Mesodermal cell (in vitro differentiated cells): ENCODE measurements at regions not wholly inside any gene's neighbourhood (a gene's known extent, or its start where the extent isn't known, plus 50 kb on each side); places are given as distances from the start of the nearest gene placed in this dataset.
"Not testable (repeated sequence)": the region's sequence is repeated elsewhere in the genome, so short reads cannot be mapped to it uniquely, and the experiment has no call there.

Experiments
- H3K27ac ChIP-seq: 2 replicates; pipeline ENCODE4 v1.7.0; 2013; ENCODE audit warnings: mild to moderate bottlenecking, low read depth, low read length, moderate library complexity; ENCODE audit not compliant: severe bottlenecking
- H3K36me3 ChIP-seq: 2 replicates; pipeline ENCODE4 v1.7.1; 2013; ENCODE audit warnings: mild to moderate bottlenecking, low read length, moderate library complexity; ENCODE audit not compliant: control insufficient read depth, insufficient read depth
- H3K4me1 ChIP-seq: one replicate; pipeline ENCODE4 v1.7.1; 2013; ENCODE audit warnings: mild to moderate bottlenecking, low read length; ENCODE audit not compliant: insufficient read depth, control insufficient read depth, poor library complexity, severe bottlenecking
- H3K4me3 ChIP-seq: 2 replicates; pipeline ENCODE4 v1.7.0; 2013; ENCODE audit warnings: low read length, control low read depth, mild to moderate bottlenecking; ENCODE audit not compliant: insufficient read depth, poor library complexity, severe bottlenecking; ENCODE audit errors: extremely low read depth
- H3K9me3 ChIP-seq: 2 replicates; pipeline ENCODE4 v1.7.1; 2013; ENCODE audit warnings: mild to moderate bottlenecking, low read length, moderate library complexity; ENCODE audit not compliant: control insufficient read depth
- WGBS, 2 experiments: methylation state at CpG; one replicate each; pipeline ENCODE4 v1.1.5; 2013; ENCODE audit warnings: missing lambda C conversion rate in 2 of 2; ENCODE audit not compliant: insufficient coverage in 2 of 2; 5-methylcytosine and 5-hydroxymethylcytosine counted together

DNA sequence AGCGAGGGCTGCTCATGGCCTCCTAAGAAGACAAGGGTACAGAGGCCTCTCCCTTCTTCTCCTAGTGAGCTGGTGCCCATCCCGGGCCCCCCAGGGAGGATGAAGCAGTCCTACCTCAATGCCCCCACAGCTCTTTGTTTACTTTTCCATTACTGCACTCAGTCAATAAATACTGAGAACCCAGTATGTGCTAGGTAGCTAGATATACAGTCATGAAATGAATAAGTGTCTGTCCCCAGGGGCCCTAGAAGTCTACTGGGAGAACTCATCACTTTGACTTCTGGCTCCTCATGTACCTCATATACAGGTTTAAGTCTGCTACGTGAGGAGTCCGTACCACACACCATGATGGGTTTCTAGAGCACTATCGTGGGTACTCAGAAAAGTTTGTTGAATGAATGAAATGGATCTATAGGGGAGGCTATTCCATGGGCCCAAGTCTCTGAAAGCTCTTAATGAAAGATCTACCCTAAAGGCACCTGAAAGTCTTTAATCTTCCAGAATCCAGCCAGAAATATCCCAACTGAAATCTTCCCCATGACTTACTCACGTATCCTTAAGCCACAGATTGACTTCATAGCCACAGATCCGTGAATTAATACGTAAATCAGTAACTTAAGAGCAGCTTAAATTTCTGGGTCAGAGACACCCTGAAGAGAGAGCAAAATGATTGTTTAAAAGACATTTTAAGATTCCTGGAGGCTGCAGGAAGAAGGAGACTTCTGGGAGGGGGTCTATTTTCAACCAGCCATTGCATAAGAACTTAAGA is 51.6 kb upstream of the POMP start:
- H3K36me3 ChIP-seq = no peaks in the 10 kb centered on the region
- H3K4me1 ChIP-seq = peaks cover 37% of the 10 kb centered on the region
- H3K27ac ChIP-seq = no peak overlapping the region
- no peaks in the 10 kb centered on the region for H3K9me3 ChIP-seq
- H3K4me3 ChIP-seq = no peak overlapping the region
- 94 to 96% methylated on average over 4 to 5 of the region's 8 CpGs for WGBS, 2 experiments

DNA sequence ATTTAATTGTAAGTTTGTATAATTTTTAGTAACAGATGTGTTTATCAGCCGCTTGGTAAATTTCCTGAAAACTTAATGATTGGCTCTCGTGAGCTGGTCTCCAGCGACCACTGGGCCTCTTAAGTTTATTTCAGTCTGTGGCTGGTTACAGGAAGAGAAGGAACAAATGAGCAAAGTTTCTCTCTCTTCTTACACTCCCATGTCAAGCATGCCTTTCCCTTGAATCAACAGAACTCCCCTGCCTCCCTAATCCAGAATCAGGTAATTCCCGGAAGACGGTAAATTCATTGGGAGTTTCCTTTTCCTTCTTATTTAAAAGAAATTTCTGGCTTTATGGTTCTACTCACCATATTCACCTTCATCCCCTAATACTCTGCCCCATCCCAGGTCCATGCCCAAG is 52.5 kb upstream of the POMP start:
- Histone ChIP-seq H3K4me3 (no peak overlapping the region), H3K4me1 (peaks cover 35% of the 10 kb centered on the region), H3K27ac (no peak overlapping the region), H3K9me3 (no peaks in the 10 kb centered on the region), H3K36me3 (no peaks in the 10 kb centered on the region)
- 70 to 83% methylated on average over 1 to 2 of the region's 5 CpGs for WGBS, 2 experiments

GRCh38 chr13:28605147-28605546 is 53.8 kb upstream of the POMP start:
- H3K4me3 ChIP-seq, H3K9me3 ChIP-seq, H3K36me3 ChIP-seq, H3K27ac ChIP-seq: not testable (repeated sequence)
- peaks cover 26% of the 10 kb centered on the region for H3K4me1 ChIP-seq
- no CpG with 5 or more reads among the region's 3 CpGs for WGBS, 2 experiments

DNA sequence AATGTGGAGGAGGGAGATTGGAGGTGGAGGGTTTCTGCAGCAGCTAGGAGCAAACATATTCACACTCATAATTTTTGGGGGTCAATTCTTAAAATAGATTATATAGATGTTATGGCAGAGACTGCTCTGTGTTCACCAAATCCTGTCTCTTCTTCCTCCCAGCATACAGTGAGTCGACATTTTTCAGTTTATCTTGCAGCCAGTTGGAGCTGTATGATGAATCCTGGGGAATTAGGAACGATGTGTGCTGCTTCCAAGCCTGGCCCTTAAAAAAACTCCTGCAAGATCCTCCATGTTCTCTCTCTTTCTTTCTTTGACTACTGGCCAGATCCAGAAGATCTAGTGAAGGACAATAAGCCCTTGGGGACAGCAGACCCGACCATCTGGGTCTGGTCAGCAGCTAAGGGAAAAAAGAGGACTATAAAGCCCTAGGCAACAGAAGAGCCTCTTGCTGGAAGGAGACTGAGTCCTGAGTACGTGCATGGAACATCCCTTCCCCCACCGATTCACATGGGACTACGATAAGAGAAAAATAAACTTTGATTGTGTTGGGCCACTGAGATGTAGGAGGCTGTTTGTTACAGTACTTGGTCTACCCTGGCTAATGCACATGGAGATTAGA is 55.8 kb upstream of the POMP start:
- Histone ChIP-seq H3K9me3 (no peaks in the 10 kb centered on the region), H3K4me1 (peaks cover 17% of the 10 kb centered on the region), H3K36me3 (no peaks in the 10 kb centered on the region), H3K27ac (peak overlapping the region; percentile 25), H3K4me3 (no peak overlapping the region)
- WGBS, 2 experiments = 76 to 94% methylated on average over 2 to 3 of the region's 6 CpGs

GRCh38 chr13:28602580-28602979 is 56.4 kb upstream of the POMP start:
- WGBS, 2 experiments = 85 to 86% methylated on average over 1 to 2 of the region's 2 CpGs
- Histone ChIP-seq H3K27ac (peak overlapping the region; percentile 25), H3K9me3 (no peaks in the 10 kb centered on the region), H3K36me3 (no peaks in the 10 kb centered on the region), H3K4me1 (peaks cover 17% of the 10 kb centered on the region), H3K4me3 (no peak overlapping the region)

GRCh38 chr13:28601581-28601980 is 57.3 kb upstream of the POMP start:
- H3K9me3 ChIP-seq = no peaks in the 10 kb centered on the region
- H3K36me3 ChIP-seq = no peaks in the 10 kb centered on the region
- peaks cover 14% of the 10 kb centered on the region for H3K4me1 ChIP-seq
- H3K4me3 ChIP-seq = no peak overlapping the region
- H3K27ac ChIP-seq = no peak overlapping the region
- WGBS, 2 experiments = 100% methylated on average over 2 to 3 of the region's 3 CpGs

- H3K27ac ChIP-seq = no peak overlapping the region
- H3K36me3 ChIP-seq = no peaks in the 10 kb centered on the region
- WGBS, 2 experiments = no CpG with 5 or more reads among the region's 3 CpGs
- no peak overlapping the region for H3K4me3 ChIP-seq
- no peaks in the 10 kb centered on the region for H3K4me1 ChIP-seq
- H3K9me3 ChIP-seq = no peaks in the 10 kb centered on the region
These were observed 61.3 kb upstream of the POMP start for GRCh38 chr13:28597641-28598040.

DNA sequence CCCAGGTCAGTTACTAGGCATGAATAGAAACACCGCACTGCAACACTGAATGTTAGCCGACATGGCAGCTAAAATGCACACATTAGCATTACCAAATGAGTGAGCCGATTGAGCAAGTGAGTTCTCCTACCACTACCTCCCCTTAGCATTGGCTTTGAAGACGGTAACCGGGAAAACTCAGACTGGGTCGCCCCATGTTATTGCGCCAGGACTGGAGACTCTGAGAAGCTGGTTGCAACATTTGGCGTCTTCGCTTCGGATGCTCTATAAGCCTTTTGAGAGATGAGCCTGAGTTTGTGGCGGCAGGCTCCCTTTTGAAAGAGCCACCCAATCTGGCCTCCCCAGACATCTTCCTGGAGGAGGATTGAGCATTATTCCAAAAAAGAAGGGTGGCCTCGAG is 68.5 kb upstream of the POMP start:
- H3K9me3 ChIP-seq = no peaks in the 10 kb centered on the region
- no peak overlapping the region for H3K4me3 ChIP-seq
- WGBS, 2 experiments = 91 to 98% methylated on average over 9 to 10 of the region's 12 CpGs
- H3K27ac ChIP-seq = no peak overlapping the region
- peaks cover 6% of the 10 kb centered on the region for H3K4me1 ChIP-seq
- no peaks in the 10 kb centered on the region for H3K36me3 ChIP-seq

GRCh38 chr13:28588296-28588695 is 70.6 kb upstream of the POMP start:
- H3K9me3 ChIP-seq = no peaks in the 10 kb centered on the region
- no peaks in the 10 kb centered on the region for H3K36me3 ChIP-seq
- WGBS, 2 experiments = no CpG with 5 or more reads among the region's 5 CpGs
- no peak overlapping the region for H3K4me3 ChIP-seq
- no peak overlapping the region for H3K27ac ChIP-seq
- H3K4me1 ChIP-seq = peaks cover 20% of the 10 kb centered on the region

- H3K4me1 ChIP-seq = peaks cover 30% of the 10 kb centered on the region
- H3K4me3 ChIP-seq = no peak overlapping the region
- no peaks in the 10 kb centered on the region for H3K36me3 ChIP-seq
- H3K27ac ChIP-seq = no peak overlapping the region
- WGBS, 2 experiments = no CpG with 5 or more reads among the region's 2 CpGs
- no peaks in the 10 kb centered on the region for H3K9me3 ChIP-seq
These were observed 71.8 kb upstream of the POMP start for GRCh38 chr13:28587174-28587540.

GRCh38 chr13:28586439-28587173 is 72.3 kb upstream of the POMP start:
- no peaks in the 10 kb centered on the region for H3K36me3 ChIP-seq
- 20 to 54% methylated on average over 1 to 3 of the region's 6 CpGs for WGBS, 2 experiments
- peaks cover 36% of the 10 kb centered on the region for H3K4me1 ChIP-seq
- no peak overlapping the region for H3K4me3 ChIP-seq
- H3K27ac ChIP-seq = peak overlapping the region; percentile 8
- H3K9me3 ChIP-seq = no peaks in the 10 kb centered on the region
